NT2/D1 (cell line): ENCODE measurements at regions not wholly inside any gene's neighbourhood (a gene's known extent, or its start where the extent isn't known, plus 50 kb on each side); places are given as distances from the start of the nearest gene placed in this dataset.

Experiments used
- SUZ12 ChIP-seq: IDR thresholded peaks from 2 replicates; pipeline ENCODE4 v1.6.1; 2011; ENCODE audit not compliant: insufficient read length, insufficient read depth; ENCODE audit errors: extremely low read depth
- ZNF274 ChIP-seq: IDR thresholded peaks from 2 replicates; pipeline ENCODE4 v1.6.1; 2011; ENCODE audit warnings: mild to moderate bottlenecking, low read depth, low read length

DNA sequence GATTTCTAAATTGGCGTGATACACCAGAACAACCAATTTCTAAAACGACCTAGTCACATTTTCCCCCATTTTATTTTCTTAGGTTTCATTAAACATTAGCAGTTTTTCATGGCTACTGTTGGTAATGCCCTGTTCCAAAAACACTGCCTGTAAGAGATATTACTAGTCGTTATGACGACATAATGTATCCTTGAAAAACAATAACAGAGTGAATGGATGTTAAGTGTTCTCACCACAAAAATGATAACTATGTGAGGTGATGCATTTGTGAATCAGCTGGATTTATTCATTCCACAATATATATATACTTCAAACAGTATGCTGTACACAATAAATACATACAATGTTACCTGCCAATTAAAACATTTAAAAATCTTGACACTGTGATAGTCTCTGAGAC, 1147.6 kb upstream of the PCDH10 start:
- no peak for TF ChIP-seq ZNF274
- no peak for TF ChIP-seq SUZ12
